SK-N-SH (cell line): ENCODE measurements at regions not wholly inside any gene's neighbourhood (a gene's known extent, or its start where the extent isn't known, plus 50 kb on each side); places are given as distances from the start of the nearest gene placed in this dataset.

Experiments
- CTCF ChIA-PET: fragments of 300-600, 350-600 bp; formaldehyde crosslinking; extraction: SDS; loops from one replicate; lab custom pipeline; 2021; lab: Yijun Ruan, JAX
- POLR2A ChIA-PET: fragments of 350-600 bp; sonication (Branson Sonifier 250); formaldehyde crosslinking; extraction: SDS; loops from one replicate; lab custom pipeline; 2020; ENCODE audit warnings: antibody characterized with exemption, inconsistent platforms; lab: Yijun Ruan, JAX
- DNase-seq: peaks from one replicate; pipeline ENCODE4 v3.0.0; 2012
- H2AFZ ChIP-seq: fragments of 200-600 bp; sonication (generic); 2 replicates; pipeline ENCODE4 v1.8.1; 2016; ENCODE audit warnings: antibody characterized with exemption, mild to moderate bottlenecking, low read depth
- H3F3A ChIP-seq: fragments of 200-600 bp; sonication (generic); replicated peaks from 2 replicates; pipeline ENCODE3; 2016; ENCODE audit warnings: antibody characterized with exemption, mild to moderate bottlenecking; ENCODE audit not compliant: insufficient read depth
- H3K27ac ChIP-seq, 2 experiments: fragments of 200-500 bp in 1 of 2; fragments of 200-600 bp in 1 of 2; sonication (Bioruptor generic) in 1 of 2; sonication (generic), shearing (Covaris generic) in 1 of 2; 2 replicates each; pipeline versions ENCODE4 v1.5.1 to v1.6.1; 2014 to 2016; ENCODE audit warnings: low read depth in 2 of 2, inconsistent platforms in 1 of 2, low read length in 1 of 2, mild to moderate bottlenecking in 1 of 2, mixed read lengths in 1 of 2
- H3K27me3 ChIP-seq: fragments of 200-600 bp; sonication (generic), shearing (Covaris generic); 2 replicates; pipeline ENCODE4 v1.6.1; 2016; ENCODE audit warnings: mixed run types; ENCODE audit not compliant: insufficient read depth
- H3K36me3 ChIP-seq, 2 experiments: fragments of 200-500 bp in 1 of 2; fragments of 200-600 bp in 1 of 2; sonication (Bioruptor generic) in 1 of 2; sonication (generic) in 1 of 2; replicated peaks in 1 of 2; 2 replicates each; pipeline versions ENCODE3 to v1.5.1; 2014 to 2016; ENCODE audit warnings: low read length in 1 of 2, mild to moderate bottlenecking in 1 of 2; ENCODE audit not compliant: insufficient read depth in 2 of 2, control insufficient read depth in 1 of 2
- H3K4me1 ChIP-seq, 2 experiments: fragments of 200-500 bp in 1 of 2; fragments of 200-600 bp in 1 of 2; sonication (Bioruptor generic) in 1 of 2; sonication (generic), shearing (Covaris generic) in 1 of 2; 2 replicates each; pipeline versions ENCODE4 v1.5.1 to v1.6.1; 2014 to 2016; ENCODE audit warnings: low read depth in 1 of 2, low read length in 1 of 2, mixed run types in 1 of 2; ENCODE audit not compliant: insufficient read depth in 2 of 2, control insufficient read depth in 1 of 2
- H3K4me2 ChIP-seq: fragments of 200-600 bp; sonication (generic), shearing (Covaris generic); 2 replicates; pipeline ENCODE4 v1.6.1; 2017; ENCODE audit warnings: mixed run types
- H3K4me3 ChIP-seq, 2 experiments: fragments of 200-500 bp in 1 of 2; fragments of 200-600 bp in 1 of 2; sonication (Bioruptor generic) in 1 of 2; sonication (generic), shearing (Covaris generic) in 1 of 2; 2 replicates each; pipeline versions ENCODE4 v1.5.1 to v1.8.1; 2014 to 2016; ENCODE audit warnings: low read depth in 2 of 2, inconsistent platforms in 1 of 2, low read length in 1 of 2, mild to moderate bottlenecking in 1 of 2, mixed read lengths in 1 of 2, moderate library complexity in 1 of 2
- H3K79me2 ChIP-seq: fragments of 200-600 bp; sonication (generic); 2 replicates; pipeline ENCODE4 v1.8.1; 2017; ENCODE audit warnings: mild to moderate bottlenecking; ENCODE audit not compliant: insufficient read depth
- H3K9ac ChIP-seq: fragments of 200-600 bp; sonication (generic); 2 replicates; pipeline ENCODE4 v1.6.1; 2017; ENCODE audit warnings: mixed run types
- H3K9me2 ChIP-seq: fragments of 200-600 bp; sonication (generic); 2 replicates; pipeline ENCODE4 v1.6.1; 2017; ENCODE audit warnings: mixed run types
- H3K9me3 ChIP-seq: fragments of 200-600 bp; sonication (generic); 2 replicates; pipeline ENCODE4 v1.6.1; 2017; ENCODE audit warnings: mixed run types, mild to moderate bottlenecking, moderate library complexity
- H4K20me1 ChIP-seq: fragments of 200-600 bp; sonication (generic); 2 replicates; pipeline ENCODE4 v1.6.1; 2017; ENCODE audit warnings: mild to moderate bottlenecking, mixed run types; ENCODE audit not compliant: insufficient read depth
- CHD2 ChIP-seq: fragments of 150-350 bp; IDR thresholded peaks from 2 replicates; pipeline ENCODE4 v1.6.1; 2018; ENCODE audit warnings: low read length; ENCODE audit not compliant: partially characterized antibody
- CTCF ChIP-seq: fragments of 200-600 bp; sonication (generic); IDR thresholded peaks from 2 replicates; pipeline ENCODE4 v1.6.1; 2017; ENCODE audit warnings: antibody characterized with exemption, mild to moderate bottlenecking, moderate library complexity
- EP300 ChIP-seq, 2 experiments: IDR thresholded peaks; 2 replicates each; pipeline versions ENCODE4 v1.4.0 to v1.6.1; 2012; ENCODE audit warnings: borderline replicate concordance in 1 of 2, low read depth in 1 of 2, low read length in 1 of 2
- EZH2phosphoT487 ChIP-seq: fragments of 200-600 bp; sonication (generic); IDR thresholded peaks from 2 replicates; pipeline ENCODE4 v1.6.1; 2017; ENCODE audit warnings: low read depth, mixed run types, mild to moderate bottlenecking, antibody characterized with exemption, moderate library complexity, borderline replicate concordance
- FOXJ3 ChIP-seq: sonication (generic); formaldehyde crosslinking; IDR thresholded peaks from 2 replicates; pipeline ENCODE4 v1.5.1; 2020; ENCODE audit warnings: mild to moderate bottlenecking, missing genetic modification reagents
- GABPA ChIP-seq: IDR thresholded peaks from 2 replicates; pipeline ENCODE4 v1.4.0; 2012; ENCODE audit warnings: low read depth, mild to moderate bottlenecking
- GATA2 ChIP-seq: sonication (generic); formaldehyde crosslinking; IDR thresholded peaks from 2 replicates; pipeline ENCODE4 v1.5.0; 2020; ENCODE audit warnings: mild to moderate bottlenecking, missing genetic modification reagents
- IRF3 ChIP-seq: fragments of 150-350 bp; IDR thresholded peaks from 2 replicates; pipeline ENCODE4 v1.6.1; 2016; ENCODE audit warnings: mild to moderate bottlenecking, low read depth, low read length
- MAX ChIP-seq: IDR thresholded peaks from 2 replicates; pipeline ENCODE4 v1.4.0; 2012; ENCODE audit warnings: low read depth
- MEF2A ChIP-seq: IDR thresholded peaks from 2 replicates; pipeline ENCODE4 v1.4.0; 2012; ENCODE audit warnings: low read depth, borderline replicate concordance
- PBX3 ChIP-seq: IDR thresholded peaks from 2 replicates; pipeline ENCODE4; 2012
- REST ChIP-seq: IDR thresholded peaks from 2 replicates; pipeline ENCODE4 v1.6.1; 2012; ENCODE audit warnings: mild to moderate bottlenecking, low read depth, low read length, moderate library complexity
- RFX5 ChIP-seq: IDR thresholded peaks from 2 replicates; pipeline ENCODE4 v1.6.1; 2012; ENCODE audit warnings: mild to moderate bottlenecking, improper control_type of control experiment, low read length
- RXRA ChIP-seq: IDR thresholded peaks from 2 replicates; pipeline ENCODE4 v1.4.0; 2012; ENCODE audit warnings: low read depth, mild to moderate bottlenecking, borderline replicate concordance
- TEAD4 ChIP-seq: IDR thresholded peaks from 2 replicates; pipeline ENCODE4 v1.4.0; 2012; ENCODE audit warnings: mild to moderate bottlenecking, borderline replicate concordance; ENCODE audit not compliant: insufficient read depth
- USF2 ChIP-seq: fragments of 150-350 bp; IDR thresholded peaks from 2 replicates; pipeline ENCODE4 v1.6.1; 2017; ENCODE audit warnings: antibody characterized with exemption, low read length, low read depth, borderline replicate concordance
- WGBS: methylation state at CpG from one replicate; pipeline ENCODE4 v1.1.6; 2017; ENCODE audit warnings: low lambda C conversion rate; 5-methylcytosine and 5-hydroxymethylcytosine counted together

GRCh38 chr15:96521386-96521785 lies 190.9 kb downstream of the NR2F2 start:
- Histone ChIP-seq H3K4me3 (no peak overlapping the region), H3K36me3 (no peaks in the 10 kb centered on the region), H3K9me2 (no peaks in the 10 kb centered on the region), H3K27ac (no peak overlapping the region), H3K4me2 (no peak overlapping the region), H3F3A (no peaks in the 10 kb centered on the region), H4K20me1 (no peaks in the 10 kb centered on the region), H3K4me1 (no peaks in the 10 kb centered on the region), H3K27me3 (no peaks in the 10 kb centered on the region), H3K9ac (no peak overlapping the region), H3K79me2 (no peaks in the 10 kb centered on the region), H2AFZ (no peak overlapping the region), H3K9me3 (no peaks in the 10 kb centered on the region; the same call in 1 of the 2 replicates)
- ChIA-PET POLR2A (interaction anchor here (0.6 kb wide), 1 partner anchor 12 kb away, joined by 3 read pairs; no protein-coding TSS in a partner anchor), CTCF (no interaction called here)
- no peak for DNase-seq
- 3% methylated on average over 1 of the region's 1 CpG for WGBS
- TF ChIP-seq CTCF: no peak
- TF ChIP-seq IRF3: no peak
- TF ChIP-seq CHD2: no peak
- no peak for TF ChIP-seq MAX
- TF ChIP-seq FOXJ3 (CRISPR knock-in tag): no peak
- no peak for TF ChIP-seq PBX3
- TF ChIP-seq EZH2phosphoT487: no peak
- TF ChIP-seq MEF2A: no peak
- no peak for TF ChIP-seq GABPA
- TF ChIP-seq RXRA: no peak
- no peak for TF ChIP-seq TEAD4
- no peak for TF ChIP-seq USF2
- no peak for TF ChIP-seq REST
- TF ChIP-seq GATA2 (CRISPR knock-in tag): no peak
- TF ChIP-seq RFX5: no peak
- no peak for TF ChIP-seq EP300 (IDR thresholded peaks at IDR 0.05; ENCODE audit: borderline replicate concordance in 1 of 2, low read depth in 1 of 2, low read length in 1 of 2)
